ENCODE measurements at regions not wholly inside any gene's neighbourhood (a gene's known extent, or its start where the extent isn't known, plus 50 kb on each side); places are given as distances from the start of the nearest gene placed in this dataset.

DNA sequence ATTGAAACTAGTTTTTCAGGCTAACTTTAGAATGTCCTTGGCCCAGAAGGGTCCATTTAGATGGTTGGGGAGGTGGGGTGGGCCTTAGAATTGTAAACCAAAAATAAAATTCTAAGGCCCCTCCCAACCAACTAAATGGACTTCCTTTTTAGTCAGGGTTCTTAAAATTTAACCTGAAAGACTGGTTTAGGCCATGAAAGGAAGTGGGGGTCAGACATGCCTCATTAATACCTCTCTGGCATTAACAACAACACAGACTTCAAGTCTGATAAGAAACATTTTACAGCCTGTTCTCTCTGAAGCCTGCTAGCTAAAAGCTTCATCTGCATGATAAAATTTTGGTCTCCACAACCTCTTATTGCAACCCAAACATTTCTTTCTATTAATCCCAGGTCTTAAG is 65.5 kb upstream of the TNC start:
- no peak for TF ChIP-seq BHLHE40 (IDR thresholded peaks at IDR 0.05; ENCODE audit: borderline replicate concordance)
- TF ChIP-seq SP1 (IDR thresholded peaks at IDR 0.05): no peak
- no peak for TF ChIP-seq FOXM1 (IDR thresholded peaks at IDR 0.05; ENCODE audit: borderline replicate concordance)
- TF ChIP-seq CTBP1 (IDR thresholded peaks at IDR 0.05; ENCODE audit: borderline replicate concordance): no peak
- TF ChIP-seq LEF1 (IDR thresholded peaks at IDR 0.05; ENCODE audit: borderline replicate concordance): no peak
- no peak for TF ChIP-seq HDGF (IDR thresholded peaks at IDR 0.05; ENCODE audit: borderline replicate concordance)
- no peak for TF ChIP-seq FOXK2 (IDR thresholded peaks at IDR 0.05)
- no peak for TF ChIP-seq TARDBP (IDR thresholded peaks at IDR 0.05)
- no peak for TF ChIP-seq SUZ12 (IDR thresholded peaks at IDR 0.05)
- TF ChIP-seq FOXA1 (IDR thresholded peaks at IDR 0.05): no peak

All from HEK293T (cell line).